ENCODE measurements at regions not wholly inside any gene's neighbourhood (a gene's known extent, or its start where the extent isn't known, plus 50 kb on each side); places are given as distances from the start of the nearest gene placed in this dataset.

- Histone ChIP-seq H3K36me3 (replicated peaks in 1 of 2; ENCODE audit: control insufficient read depth in 1 of 2, insufficient read depth in 2 of 2, low read length in 1 of 2) (no peaks in the 10 kb centered on the region), H3K9me2 (no peaks in the 10 kb centered on the region), H4K20me1 (ENCODE audit: insufficient read depth) (no peaks in the 10 kb centered on the region), H3K27ac (ENCODE audit: low read depth in 2 of 2, low read length in 1 of 2) (peak overlapping the region in 1 of 2 experiments; percentile 83; a peak in 2 of 4 replicates), H3K9ac (no peak overlapping the region), H3K9me3 (no peaks in the 10 kb centered on the region), H3K79me2 (ENCODE audit: insufficient read depth) (no peaks in the 10 kb centered on the region), H3K4me1 (ENCODE audit: control insufficient read depth in 1 of 2, insufficient read depth in 2 of 2, low read depth in 1 of 2, low read length in 1 of 2) (peaks cover 0 to 12% of the 10 kb centered on the region in 2 experiments; a peak in 1 of 4 replicates), H3K27me3 (ENCODE audit: insufficient read depth) (no peaks in the 10 kb centered on the region), H3K4me2 (no peak overlapping the region), H3F3A (replicated peaks; ENCODE audit: insufficient read depth) (no peaks in the 10 kb centered on the region), H2AFZ (ENCODE audit: low read depth) (no peak overlapping the region), H3K4me3 (ENCODE audit: low read depth in 2 of 2, low read length in 1 of 2) (no peak overlapping the region)
- DNase-seq: peak; percentile 43
- POLR2A ChIA-PET: no interaction called here
- CTCF ChIA-PET: interaction anchor here (0.8 kb wide), 1 partner anchor 176 kb away, joined by 3 read pairs; no protein-coding TSS in a partner anchor
- WGBS (ENCODE audit: low lambda C conversion rate): 28% methylated on average over 4 of the region's 4 CpGs
- TF ChIP-seq JUND (IDR thresholded peaks at IDR 0.05) (no peak), EP300 (IDR thresholded peaks at IDR 0.05; ENCODE audit: borderline replicate concordance in 1 of 2, low read depth in 1 of 2, low read length in 1 of 2) (peak; percentile 6 to 90; a peak in 2 of 4 replicates), RFX5 (IDR thresholded peaks at IDR 0.05; ENCODE audit: low read length) (no peak), RAD21 (IDR thresholded peaks at IDR 0.05; ENCODE audit: low read length) (peak; percentile 22), ZBTB33 (IDR thresholded peaks at IDR 0.05; ENCODE audit: borderline replicate concordance, low read depth) (no peak), SMC3 (IDR thresholded peaks at IDR 0.05; ENCODE audit: low read depth, low read length) (no peak), FOSL2 (IDR thresholded peaks at IDR 0.05; ENCODE audit: borderline replicate concordance, low read depth) (no peak), USF1 (IDR thresholded peaks at IDR 0.05; ENCODE audit: borderline replicate concordance, low read depth) (no peak), ELF1 (IDR thresholded peaks at IDR 0.05) (no peak), SIN3A (IDR thresholded peaks at IDR 0.05; ENCODE audit: borderline replicate concordance, low read depth, low read length) (no peak), RCOR1 (IDR thresholded peaks at IDR 0.05; ENCODE audit: low read length) (peak; percentile 99), TCF12 (IDR thresholded peaks at IDR 0.05) (peak; percentile 44; the same call in 1 of the 2 replicates), NFIC (IDR thresholded peaks at IDR 0.05; ENCODE audit: borderline replicate concordance) (peak; percentile 41; the same call in 1 of the 2 replicates), REST (IDR thresholded peaks at IDR 0.05; ENCODE audit: low read depth, low read length) (no peak), EZH2phosphoT487 (IDR thresholded peaks at IDR 0.05; ENCODE audit: borderline replicate concordance, low read depth) (no peak), USF2 (IDR thresholded peaks at IDR 0.05; ENCODE audit: borderline replicate concordance, low read depth, low read length) (no peak), MEF2A (IDR thresholded peaks at IDR 0.05; ENCODE audit: borderline replicate concordance, low read depth) (no peak), FOXM1 (IDR thresholded peaks at IDR 0.05; ENCODE audit: low read depth) (no peak), CHD2 (IDR thresholded peaks at IDR 0.05; ENCODE audit: low read length, partially characterized antibody) (peak; percentile 85), GATA2 (CRISPR knock-in tag; IDR thresholded peaks at IDR 0.05) (peak; percentile 77), POLR2AphosphoS5 (IDR thresholded peaks at IDR 0.05; ENCODE audit: low read depth, low read length) (no peak), CTCF (IDR thresholded peaks at IDR 0.05) (no peak), TEAD4 (IDR thresholded peaks at IDR 0.05; ENCODE audit: borderline replicate concordance, insufficient read depth) (peak; percentile 41; the same call in 1 of the 2 replicates)
Observed at GRCh38 chr13:59103004-59103768, 1060.5 kb downstream of the DIAPH3 start.
